CD8-positive, alpha-beta memory T cell (primary cell): ENCODE measurements at regions not wholly inside any gene's neighbourhood (a gene's known extent, or its start where the extent isn't known, plus 50 kb on each side); places are given as distances from the start of the nearest gene placed in this dataset.

Source experiments
- CTCF ChIA-PET: fragments of 350-600 bp; sonication (Branson Sonifier 250); formaldehyde crosslinking; loops from one replicate; lab custom pipeline; 2021; ENCODE audit warnings: antibody characterized with exemption; lab: Charles Lee
- POLR2A ChIA-PET: fragments of 350-600 bp; sonication (Branson Sonifier 250); formaldehyde crosslinking; loops from one replicate; lab custom pipeline; 2021; ENCODE audit warnings: antibody characterized with exemption; lab: Charles Lee
- DNase-seq, 5 donors: peaks; one replicate each; pipeline versions ENCODE4 v3.0.0 to v3.0.0-alpha.2; 2020 to 2022; ENCODE audit warnings: mixed read lengths in 1 of 5
- H3K27ac ChIP-seq: one replicate; pipeline ENCODE4 v1.7.0; 2013; ENCODE audit warnings: low read depth, mild to moderate bottlenecking, low read length, moderate library complexity
- H3K27me3 ChIP-seq: 2 replicates; pipeline ENCODE4 v1.7.0; 2013; ENCODE audit warnings: low read length, mild to moderate bottlenecking; ENCODE audit not compliant: insufficient read depth, poor library complexity, severe bottlenecking
- H3K36me3 ChIP-seq: 2 replicates; pipeline ENCODE4 v1.7.0; 2013; ENCODE audit warnings: mild to moderate bottlenecking, low read length, moderate library complexity; ENCODE audit not compliant: insufficient read depth
- H3K4me1 ChIP-seq: 2 replicates; pipeline ENCODE4 v1.7.0; 2013; ENCODE audit warnings: mild to moderate bottlenecking, low read length, moderate library complexity; ENCODE audit not compliant: insufficient read depth
- H3K4me3 ChIP-seq: 2 replicates; pipeline ENCODE4 v1.7.0; 2013; ENCODE audit warnings: mild to moderate bottlenecking, low read length
- H3K9me3 ChIP-seq: 2 replicates; pipeline ENCODE4 v1.7.0; 2013; ENCODE audit warnings: mild to moderate bottlenecking, low read length
- H3K27ac Mint-ChIP-seq, 8 donors: one replicate each; pipeline ENCODE4 v1.8.0; 2020 to 2021; ENCODE audit warnings: mixed read lengths in 8 of 8, mild to moderate bottlenecking in 6 of 8, inconsistent platforms in 3 of 8, moderate library complexity in 3 of 8
- H3K27me3 Mint-ChIP-seq, 2 donors: one replicate each; pipeline ENCODE4 v1.8.0; 2020 to 2021; ENCODE audit warnings: mixed read lengths in 2 of 2, mild to moderate bottlenecking in 1 of 2, moderate library complexity in 1 of 2
- H3K36me3 Mint-ChIP-seq, 3 donors: one replicate each; pipeline ENCODE4 v1.8.0; 2020 to 2021; ENCODE audit warnings: mixed read lengths in 3 of 3, inconsistent platforms in 1 of 3, mild to moderate bottlenecking in 1 of 3
- H3K4me1 Mint-ChIP-seq, 3 donors: one replicate each; pipeline ENCODE4 v1.8.0; 2020 to 2021; ENCODE audit warnings: mixed read lengths in 3 of 3, inconsistent platforms in 1 of 3, mild to moderate bottlenecking in 1 of 3
- H3K4me3 Mint-ChIP-seq, 7 donors: one replicate each; pipeline ENCODE4 v1.8.0; 2020 to 2021; ENCODE audit warnings: mixed read lengths in 7 of 7, mild to moderate bottlenecking in 6 of 7, moderate library complexity in 4 of 7, inconsistent platforms in 2 of 7
- H3K9me3 Mint-ChIP-seq, 5 donors: one replicate each; pipeline ENCODE4 v1.8.0; 2020 to 2022; ENCODE audit warnings: mixed read lengths in 5 of 5, mild to moderate bottlenecking in 3 of 5, moderate library complexity in 2 of 5, inconsistent platforms in 1 of 5

DNA sequence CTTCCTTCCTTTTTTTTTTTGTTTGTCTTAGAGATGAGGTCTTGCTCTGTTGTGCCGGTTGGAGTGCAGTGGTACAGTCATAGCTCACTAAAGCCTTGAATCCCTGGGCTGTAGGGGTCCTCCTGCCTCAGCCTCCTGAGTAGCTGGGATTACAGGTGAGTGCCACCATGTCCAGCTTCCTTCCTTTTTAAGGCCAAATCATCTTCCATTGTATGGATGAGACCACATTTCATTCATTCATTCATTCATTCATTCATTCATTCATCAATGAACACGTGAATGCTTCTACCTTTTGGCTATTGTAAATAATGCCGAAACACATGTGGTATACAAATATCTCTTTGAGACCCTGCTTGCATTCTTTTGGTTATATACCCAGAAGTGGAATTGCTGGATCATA lies 60.0 kb upstream of the BAIAP2L1 start:
- H3K27me3 Mint-ChIP-seq: peaks cover 3 to 4% of the 10 kb centered on the region in 2 donors
- peaks cover 0 to 2% (median 0%) of the 10 kb centered on the region in 5 donors for H3K9me3 Mint-ChIP-seq
- Histone ChIP-seq H3K27ac (no peak overlapping the region), H3K4me3 (no peak overlapping the region), H3K4me1 (no peaks in the 10 kb centered on the region), H3K36me3 (no peaks in the 10 kb centered on the region), H3K27me3 (no peaks in the 10 kb centered on the region), H3K9me3 (no peaks in the 10 kb centered on the region)
- H3K36me3 Mint-ChIP-seq: no peaks in the 10 kb centered on the region
- no peak overlapping the region for H3K4me3 Mint-ChIP-seq
- POLR2A ChIA-PET: no interaction called here
- no peak overlapping the region for H3K27ac Mint-ChIP-seq
- H3K4me1 Mint-ChIP-seq: no peaks in the 10 kb centered on the region
- CTCF ChIA-PET: no interaction called here
- DNase-seq: no peak

DNA sequence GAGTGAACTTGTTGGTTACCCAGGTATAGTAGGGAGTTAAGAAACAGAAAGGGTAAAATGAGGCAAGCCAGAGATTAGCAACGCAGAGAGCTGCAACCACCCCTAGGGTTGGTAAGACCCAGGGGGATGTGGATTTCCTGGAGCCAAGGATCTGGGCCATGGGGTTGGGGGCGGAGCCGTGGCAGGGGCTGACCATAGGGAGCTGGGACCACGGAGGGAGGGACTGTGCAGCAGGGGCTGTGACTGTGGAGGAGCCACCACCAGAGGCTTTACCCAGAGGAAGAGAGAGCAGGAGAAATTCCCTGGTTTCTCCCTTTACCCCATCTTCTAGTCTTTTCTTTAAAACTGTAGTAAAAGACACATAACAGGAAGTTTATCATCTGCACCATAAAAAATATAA lies 58.6 kb upstream of the BAIAP2L1 start:
- peaks cover 3 to 4% of the 10 kb centered on the region in 2 donors for H3K27me3 Mint-ChIP-seq
- no peak overlapping the region for H3K4me3 ChIP-seq
- POLR2A ChIA-PET: no interaction called here
- H3K9me3 ChIP-seq: no peaks in the 10 kb centered on the region
- H3K27me3 ChIP-seq: no peaks in the 10 kb centered on the region
- no peaks in the 10 kb centered on the region for H3K4me1 ChIP-seq
- no peaks in the 10 kb centered on the region for H3K36me3 Mint-ChIP-seq
- H3K9me3 Mint-ChIP-seq: peaks cover 0 to 2% (median 0%) of the 10 kb centered on the region in 5 donors
- H3K4me3 Mint-ChIP-seq: no peak overlapping the region
- CTCF ChIA-PET: no interaction called here
- no peak for DNase-seq
- no peaks in the 10 kb centered on the region for H3K36me3 ChIP-seq
- H3K4me1 Mint-ChIP-seq: no peaks in the 10 kb centered on the region
- no peak overlapping the region for H3K27ac Mint-ChIP-seq
- no peak overlapping the region for H3K27ac ChIP-seq

DNA sequence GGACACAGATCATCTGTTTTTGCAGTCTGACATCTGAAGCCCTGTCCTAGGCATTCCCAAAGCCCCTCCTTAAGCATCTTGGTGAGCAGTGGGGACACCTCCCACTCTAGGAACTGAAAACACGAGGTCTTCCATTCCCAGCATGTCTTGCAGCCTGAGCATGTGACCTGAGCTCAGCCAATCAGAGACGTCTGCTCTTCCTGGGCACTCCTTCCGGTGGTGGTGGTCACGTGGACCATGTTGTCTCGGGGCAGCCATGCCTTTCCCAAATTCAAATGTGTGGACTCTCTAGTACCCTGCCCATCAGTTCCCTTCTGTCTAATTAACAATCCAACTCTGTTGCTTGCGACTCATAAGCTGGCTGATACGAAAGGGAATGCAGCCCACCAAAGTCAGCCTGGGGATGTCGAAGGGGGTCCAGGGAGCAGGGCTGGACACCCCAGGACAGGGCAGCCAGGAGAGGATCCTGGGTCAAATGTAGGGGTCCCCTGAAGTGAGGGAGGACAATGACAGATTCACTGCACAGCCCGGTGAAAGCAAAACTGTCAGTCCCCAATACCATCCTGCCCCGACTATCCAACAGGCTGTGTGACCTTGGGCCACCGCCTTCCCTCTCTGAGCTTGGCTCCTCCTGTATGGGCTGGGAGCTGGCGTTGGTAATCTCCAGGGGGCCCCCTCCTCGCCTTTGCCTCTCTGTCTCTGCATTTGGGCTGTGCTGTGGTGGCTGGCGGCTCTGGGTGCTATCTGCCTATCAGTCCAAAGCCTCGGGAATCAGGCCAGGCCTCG lies 57.4 kb upstream of the BAIAP2L1 start:
- no peaks in the 10 kb centered on the region for H3K36me3 ChIP-seq
- CTCF ChIA-PET: no interaction called here
- no peak overlapping the region for H3K27ac ChIP-seq
- no peak overlapping the region for H3K27ac Mint-ChIP-seq
- no peaks in the 10 kb centered on the region for H3K4me1 ChIP-seq
- H3K4me3 ChIP-seq: no peak overlapping the region
- peaks cover under 1 to 3% (median 2%) of the 10 kb centered on the region in 5 donors for H3K9me3 Mint-ChIP-seq
- peaks cover under 1 to 3% of the 10 kb centered on the region in 2 donors for H3K27me3 Mint-ChIP-seq
- H3K27me3 ChIP-seq: no peaks in the 10 kb centered on the region
- no peak for DNase-seq
- H3K9me3 ChIP-seq: no peaks in the 10 kb centered on the region
- POLR2A ChIA-PET: no interaction called here
- no peaks in the 10 kb centered on the region for H3K36me3 Mint-ChIP-seq
- no peaks in the 10 kb centered on the region for H3K4me1 Mint-ChIP-seq
- no peak overlapping the region for H3K4me3 Mint-ChIP-seq

DNA sequence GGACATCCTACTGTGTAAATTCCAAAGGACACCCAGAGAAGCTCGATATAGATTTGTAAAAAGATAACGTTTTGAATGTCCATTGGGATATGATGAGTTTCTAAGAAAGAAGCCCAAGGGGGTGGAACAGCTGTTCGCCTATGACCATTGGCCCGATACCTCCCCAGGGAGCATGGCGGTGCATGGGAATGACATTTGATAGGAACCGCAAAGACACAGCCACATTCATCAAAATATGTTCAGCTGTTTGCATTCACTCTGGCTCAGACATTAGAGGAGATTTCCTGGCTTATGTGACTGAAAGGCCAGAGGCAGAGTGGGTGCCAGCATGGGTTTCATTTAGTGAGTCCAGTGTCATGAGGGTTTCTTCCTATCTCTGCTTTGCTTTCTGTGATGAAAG lies 56.0 kb upstream of the BAIAP2L1 start:
- POLR2A ChIA-PET: no interaction called here
- Mint-ChIP-seq H3K36me3 (no peaks in the 10 kb centered on the region), H3K4me1 (no peaks in the 10 kb centered on the region), H3K27me3 (peaks cover 0 to 2% of the 10 kb centered on the region in 2 donors), H3K27ac (no peak overlapping the region), H3K9me3 (peaks cover 2 to 10% (median 8%) of the 10 kb centered on the region in 5 donors), H3K4me3 (no peak overlapping the region)
- H3K9me3 ChIP-seq: no peaks in the 10 kb centered on the region
- H3K4me3 ChIP-seq: no peak overlapping the region
- no peaks in the 10 kb centered on the region for H3K27me3 ChIP-seq
- H3K27ac ChIP-seq: no peak overlapping the region
- DNase-seq: no peak
- CTCF ChIA-PET: no interaction called here
- H3K36me3 ChIP-seq: no peaks in the 10 kb centered on the region
- no peaks in the 10 kb centered on the region for H3K4me1 ChIP-seq

DNA sequence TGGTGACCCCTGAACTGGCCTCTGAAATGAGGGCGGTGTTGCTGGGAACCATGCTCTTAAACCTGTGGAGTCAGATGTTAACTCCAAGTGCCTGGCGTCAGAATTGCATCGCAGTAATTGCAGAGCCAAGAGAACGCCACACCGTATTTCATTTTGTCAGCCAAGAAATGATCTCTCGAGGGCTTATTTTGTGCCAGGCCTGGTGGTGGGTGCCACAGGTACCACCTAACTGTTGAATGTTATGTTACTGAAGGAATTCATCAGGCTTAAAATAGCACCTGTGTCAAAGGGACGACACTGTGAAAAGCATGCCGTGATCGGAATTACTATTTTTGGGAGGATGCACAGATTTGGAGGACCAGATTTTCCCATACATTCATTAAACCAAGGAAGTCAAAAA lies 51.9 kb upstream of the BAIAP2L1 start:
- Mint-ChIP-seq H3K36me3 (no peaks in the 10 kb centered on the region), H3K27ac (no peak overlapping the region), H3K4me3 (no peak overlapping the region), H3K9me3 (peaks cover 0 to 12% (median 9%) of the 10 kb centered on the region in 5 donors), H3K27me3 (peaks cover 2 to 4% of the 10 kb centered on the region in 2 donors), H3K4me1 (no peaks in the 10 kb centered on the region)
- ChIA-PET CTCF (no interaction called here), POLR2A (no interaction called here)
- no peaks in the 10 kb centered on the region for H3K36me3 ChIP-seq
- H3K27ac ChIP-seq: no peak overlapping the region
- no peak overlapping the region for H3K4me3 ChIP-seq
- no peak for DNase-seq
- H3K9me3 ChIP-seq: no peaks in the 10 kb centered on the region
- no peaks in the 10 kb centered on the region for H3K27me3 ChIP-seq
- H3K4me1 ChIP-seq: no peaks in the 10 kb centered on the region
